ENCODE measurements at regions not wholly inside any gene's neighbourhood (a gene's known extent, or its start where the extent isn't known, plus 50 kb on each side); places are given as distances from the start of the nearest gene placed in this dataset.
"Not testable (repeated sequence)": the region's sequence is repeated elsewhere in the genome, so short reads cannot be mapped to it uniquely, and the experiment has no call there.

- no peak overlapping the region for H3K4me3 ChIP-seq (ENCODE audit: low read length)
- no peaks in the 10 kb centered on the region for H3K9me3 ChIP-seq (ENCODE audit: control insufficient read depth, low read length)
- H3K27ac ChIP-seq (ENCODE audit: low read length), result no peak overlapping the region
- intact Hi-C loops (cut with DNase I), result no loop called here
- ATAC-seq, result no peak
- H3K27me3 ChIP-seq (ENCODE audit: control insufficient read depth, insufficient read depth), result no peaks in the 10 kb centered on the region
- H3K4me1 ChIP-seq (ENCODE audit: control insufficient read depth, insufficient read depth, low read length), result no peaks in the 10 kb centered on the region
- WGBS, result 55% methylated on average over 3 of the region's 3 CpGs
- no peak for DNase-seq
These were observed 206.4 kb upstream of the SLC39A10 start for GRCh38 chr2:195450552-195451113.

DNA sequence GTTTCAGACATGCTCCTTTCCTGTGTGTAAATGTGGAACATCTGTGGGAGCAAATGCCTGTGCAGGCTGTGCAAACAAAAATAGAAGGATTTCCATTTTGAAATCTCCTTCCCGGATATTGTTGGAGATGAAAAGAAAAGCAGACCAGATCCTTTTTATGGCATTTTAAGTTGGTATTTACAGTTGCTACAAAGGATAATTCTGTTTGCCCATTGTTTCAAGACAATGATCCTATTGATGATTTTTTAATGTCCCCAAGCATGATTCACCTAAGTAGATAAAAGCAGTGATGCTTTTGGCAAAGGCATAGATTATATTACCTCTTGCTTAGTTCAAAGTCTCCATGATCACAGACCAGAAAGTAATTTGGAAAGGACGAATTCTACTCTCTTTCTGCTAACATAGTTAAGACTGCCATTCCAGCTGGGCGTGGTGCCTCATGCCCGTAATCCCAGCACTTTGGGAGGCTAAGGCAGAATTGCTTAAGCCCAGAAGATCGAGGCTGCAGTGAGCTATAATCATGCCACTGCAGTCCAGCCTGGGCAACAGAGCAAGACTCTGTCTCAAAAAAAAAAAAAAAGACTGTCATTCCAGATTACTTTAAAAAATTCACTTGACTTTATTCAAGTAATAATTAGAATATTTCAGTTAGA, 209.6 kb upstream of the SLC39A10 start:
- no peak for DNase-seq
- intact Hi-C loops (cut with DNase I), result no loop called here
- WGBS, result 67% methylated on average over 5 of the region's 5 CpGs

DNA sequence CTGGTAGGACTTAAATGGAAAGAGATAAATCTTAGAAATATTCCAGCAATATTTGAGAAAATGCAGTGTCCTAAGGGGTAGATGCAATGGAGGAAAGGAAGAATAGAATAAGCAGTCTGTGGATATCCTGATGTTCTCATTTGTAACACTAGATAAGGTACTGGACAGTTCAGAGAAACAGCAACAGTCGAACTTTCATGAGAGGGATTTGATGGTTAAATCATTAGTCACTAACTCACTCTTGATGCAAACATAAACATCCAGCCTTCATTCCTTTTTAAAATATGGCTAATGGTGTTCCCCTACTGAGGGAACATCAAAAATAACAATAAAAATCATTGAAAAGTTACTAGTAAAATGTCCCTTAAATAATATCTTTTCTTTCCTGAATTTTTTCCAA, 211.4 kb upstream of the SLC39A10 start:
- no peak overlapping the region for H3K4me3 ChIP-seq (ENCODE audit: low read length)
- DNase-seq (no peak), ATAC-seq (no peak)
- 50% methylated on average over 1 of the region's 1 CpG for WGBS
- H3K4me1 ChIP-seq (ENCODE audit: control insufficient read depth, insufficient read depth, low read length), result no peaks in the 10 kb centered on the region
- intact Hi-C loops (cut with DNase I), result no loop called here
- H3K27me3 ChIP-seq (ENCODE audit: control insufficient read depth, insufficient read depth), result no peaks in the 10 kb centered on the region
- H3K9me3 ChIP-seq (ENCODE audit: control insufficient read depth, low read length), result peaks cover 3% of the 10 kb centered on the region
- H3K27ac ChIP-seq (ENCODE audit: low read length), result no peak overlapping the region

More for the DNA sequence above, 209.6 kb upstream of the SLC39A10 start:
- Histone ChIP-seq H3K9me3 (ENCODE audit: control insufficient read depth, low read length) (no peaks in the 10 kb centered on the region), H3K4me3 (ENCODE audit: low read length) (no peak overlapping the region), H3K4me1 (ENCODE audit: control insufficient read depth, insufficient read depth, low read length) (no peaks in the 10 kb centered on the region), H3K27ac (ENCODE audit: low read length) (no peak overlapping the region), H3K27me3 (ENCODE audit: control insufficient read depth, insufficient read depth) (no peaks in the 10 kb centered on the region)
- no peak for ATAC-seq

DNA sequence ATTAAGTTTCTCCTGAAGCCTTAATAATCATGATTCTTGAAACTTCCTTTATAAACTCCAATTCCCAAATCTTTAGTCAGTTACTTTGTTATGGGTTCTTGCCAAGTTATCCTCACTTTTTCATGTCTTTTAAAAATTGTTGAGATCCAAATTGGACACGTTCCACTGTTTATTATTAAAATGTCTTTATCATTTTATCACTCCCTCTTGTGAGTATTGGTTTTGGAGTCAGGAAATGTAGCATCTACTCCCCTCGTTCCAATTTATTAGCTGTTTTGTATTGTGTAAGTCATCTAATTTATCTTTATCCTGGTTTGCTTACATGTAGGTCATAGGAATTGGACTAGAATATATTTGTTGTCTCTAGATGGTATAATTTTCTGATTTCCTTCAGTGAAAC, 213.1 kb upstream of the SLC39A10 start:
- intact Hi-C loops (cut with DNase I), result no loop called here
- no peak for DNase-seq
- no peak for ATAC-seq
- 33% methylated on average over 2 of the region's 2 CpGs for WGBS
- Histone ChIP-seq H3K4me3 (ENCODE audit: low read length) (no peak overlapping the region), H3K27ac (ENCODE audit: low read length) (no peak overlapping the region), H3K4me1 (ENCODE audit: control insufficient read depth, insufficient read depth, low read length) (no peaks in the 10 kb centered on the region), H3K27me3 (ENCODE audit: control insufficient read depth, insufficient read depth) (no peaks in the 10 kb centered on the region), H3K9me3 (ENCODE audit: control insufficient read depth, low read length) (peaks cover 3% of the 10 kb centered on the region)

DNA sequence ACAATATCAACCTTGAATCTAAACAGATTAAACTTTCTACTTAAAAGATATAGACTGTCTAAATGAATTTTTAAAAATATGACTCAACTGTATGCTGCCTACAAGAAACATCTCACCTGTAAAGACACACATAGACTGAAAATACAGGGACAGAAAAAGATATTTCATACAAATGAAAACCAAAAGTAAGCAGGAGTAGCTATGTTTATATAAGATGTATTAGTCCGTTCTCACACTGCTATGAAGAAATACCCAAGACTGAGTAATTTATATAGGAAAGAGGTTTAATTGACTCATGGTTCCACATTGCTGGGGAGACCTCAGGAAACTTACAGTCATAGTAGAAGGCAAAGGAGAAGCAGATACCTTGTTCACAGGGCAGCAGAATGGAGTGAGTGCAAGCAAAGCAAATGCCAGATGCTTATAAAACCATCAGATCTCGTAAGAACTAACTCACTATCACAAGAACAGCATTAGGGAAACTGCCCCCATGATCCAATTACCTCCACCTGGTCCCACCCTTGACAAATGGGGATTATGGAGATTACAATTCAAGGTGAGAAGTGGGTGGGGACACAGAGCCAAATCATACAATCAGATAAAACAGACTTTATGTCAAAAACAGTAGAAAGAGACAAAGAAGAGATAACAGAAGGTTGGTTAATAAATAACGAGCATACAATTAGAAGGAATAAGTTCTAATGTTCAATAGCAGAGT, 214.4 kb upstream of the SLC39A10 start:
- 83% methylated on average over 3 of the region's 3 CpGs for WGBS
- H3K4me1 ChIP-seq (ENCODE audit: control insufficient read depth, insufficient read depth, low read length), result no peaks in the 10 kb centered on the region
- no peak for ATAC-seq

DNA sequence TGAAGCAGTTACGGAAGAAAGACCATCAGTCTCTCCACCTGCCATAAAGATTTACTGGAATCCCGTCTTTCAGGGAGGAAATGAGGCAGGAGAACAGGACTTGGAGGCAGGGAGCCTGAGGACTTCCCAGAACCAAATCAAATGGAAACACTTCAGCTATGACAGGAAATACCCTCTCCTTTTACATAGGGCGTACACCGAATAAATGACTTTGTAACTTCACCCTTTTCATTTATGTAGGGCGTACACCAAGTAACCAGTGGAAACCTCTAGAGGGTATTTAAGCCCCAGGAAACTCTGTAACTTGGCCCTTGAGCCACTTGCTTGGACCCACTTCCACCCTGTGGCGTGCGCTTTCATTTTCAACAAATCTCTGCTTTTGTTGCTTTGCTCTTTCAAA, 218.3 kb upstream of the SLC39A10 start:
- Histone ChIP-seq H3K9me3 (ENCODE audit: control insufficient read depth, low read length) (peaks cover 3% of the 10 kb centered on the region), H3K27me3 (ENCODE audit: control insufficient read depth, insufficient read depth) (no peaks in the 10 kb centered on the region), H3K4me3 (ENCODE audit: low read length) (no peak overlapping the region), H3K4me1 (ENCODE audit: control insufficient read depth, insufficient read depth, low read length) (no peaks in the 10 kb centered on the region), H3K27ac (ENCODE audit: low read length) (no peak overlapping the region)
- intact Hi-C loops (cut with DNase I), result no loop called here
- ATAC-seq (no peak), DNase-seq (no peak)
- 92% methylated on average over 7 of the region's 7 CpGs for WGBS

More for the DNA sequence above, 214.4 kb upstream of the SLC39A10 start:
- Histone ChIP-seq H3K9me3 (ENCODE audit: control insufficient read depth, low read length) (peaks cover 3% of the 10 kb centered on the region), H3K4me3 (ENCODE audit: low read length) (no peak overlapping the region), H3K27me3 (ENCODE audit: control insufficient read depth, insufficient read depth) (no peaks in the 10 kb centered on the region), H3K27ac (ENCODE audit: low read length) (no peak overlapping the region)
- intact Hi-C loops (cut with DNase I), result no loop called here
- no peak for DNase-seq

DNA sequence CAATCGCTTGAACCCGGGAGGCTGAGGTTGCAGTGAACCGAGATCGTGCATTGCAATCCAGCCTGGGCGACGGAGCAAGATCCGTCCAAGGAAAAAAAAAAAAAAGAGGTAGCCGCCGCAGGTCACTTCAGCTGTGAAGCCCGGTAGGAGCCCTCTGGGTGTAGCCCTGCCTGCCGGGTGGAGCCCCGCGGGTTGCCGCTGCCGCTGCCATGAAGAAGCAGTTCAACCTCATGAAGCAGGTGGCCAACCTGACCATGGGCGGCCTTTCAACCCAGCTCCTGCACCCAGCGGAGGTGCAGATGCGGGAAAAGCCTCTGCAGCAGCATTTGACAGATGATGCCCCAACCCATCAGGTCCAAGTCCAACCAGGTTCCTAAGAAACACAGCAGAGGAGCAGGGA, 219.5 kb upstream of the SLC39A10 start:
- Histone ChIP-seq H3K4me3 (ENCODE audit: low read length) (no peak overlapping the region), H3K27ac (ENCODE audit: low read length) (no peak overlapping the region), H3K27me3 (ENCODE audit: control insufficient read depth, insufficient read depth) (no peaks in the 10 kb centered on the region), H3K9me3 (ENCODE audit: control insufficient read depth, low read length) (peaks cover 3% of the 10 kb centered on the region), H3K4me1 (ENCODE audit: control insufficient read depth, insufficient read depth, low read length) (no peaks in the 10 kb centered on the region)
- intact Hi-C loops (cut with DNase I), result no loop called here
- 97% methylated on average over 18 of the region's 18 CpGs for WGBS
- DNase-seq (no peak), ATAC-seq (no peak)

DNA sequence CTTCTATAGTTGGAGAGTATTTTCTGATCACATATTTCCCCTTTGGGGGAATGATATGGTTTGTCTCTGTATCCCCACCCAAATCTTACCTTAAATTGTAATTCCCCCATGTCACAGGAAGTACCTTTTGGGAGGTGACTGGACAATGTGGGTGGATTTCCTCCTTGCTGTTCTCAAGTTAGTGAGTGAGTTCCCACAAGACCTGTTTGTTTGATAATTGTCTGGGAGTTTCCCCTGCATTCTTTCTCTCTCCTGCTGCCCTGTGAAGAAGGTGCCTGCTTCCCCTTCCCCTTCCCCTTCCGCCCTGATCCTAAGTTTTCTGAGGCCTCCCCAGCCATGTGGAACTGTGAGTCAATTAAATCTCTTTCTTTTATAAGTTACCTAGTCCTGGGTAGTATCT, 222.7 kb upstream of the SLC39A10 start:
- 78% methylated on average over 1 of the region's 1 CpG for WGBS
- Histone ChIP-seq H3K4me3 (ENCODE audit: low read length) (no peak overlapping the region), H3K4me1 (ENCODE audit: control insufficient read depth, insufficient read depth, low read length) (no peaks in the 10 kb centered on the region), H3K27ac (ENCODE audit: low read length) (no peak overlapping the region), H3K27me3 (ENCODE audit: control insufficient read depth, insufficient read depth) (no peaks in the 10 kb centered on the region), H3K9me3 (ENCODE audit: control insufficient read depth, low read length) (no peaks in the 10 kb centered on the region)
- intact Hi-C loops (cut with DNase I), result no loop called here
- DNase-seq (no peak), ATAC-seq (no peak)

DNA sequence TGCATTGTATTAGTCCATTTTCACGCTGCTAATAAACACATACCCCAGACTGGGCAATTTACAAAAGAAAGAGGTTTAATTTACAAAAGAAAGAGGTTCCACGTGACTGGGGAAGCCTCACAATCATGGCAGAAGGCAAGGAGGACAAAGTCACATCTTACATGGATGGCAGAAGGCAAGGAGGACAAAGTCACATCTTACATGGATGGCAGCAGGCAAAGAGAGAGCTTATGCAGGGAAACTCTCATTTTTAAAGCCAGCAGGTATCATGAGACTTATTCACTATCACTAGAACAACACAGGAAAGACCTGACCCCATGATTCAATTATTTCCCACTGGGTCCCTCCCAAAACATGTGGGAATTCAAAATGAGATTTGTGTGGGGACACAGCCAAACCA, 223.3 kb upstream of the SLC39A10 start:
- H3K27ac ChIP-seq (ENCODE audit: low read length); H3K9me3 ChIP-seq (ENCODE audit: control insufficient read depth, low read length); H3K4me3 ChIP-seq (ENCODE audit: low read length); H3K4me1 ChIP-seq (ENCODE audit: control insufficient read depth, insufficient read depth, low read length); H3K27me3 ChIP-seq (ENCODE audit: control insufficient read depth, insufficient read depth); ATAC-seq; intact Hi-C loops (cut with DNase I); DNase-seq: not testable (repeated sequence)
- WGBS, result 78% methylated on average over 2 of the region's 2 CpGs

- DNase-seq (no peak), ATAC-seq (no peak)
- H3K27me3 ChIP-seq (ENCODE audit: control insufficient read depth, insufficient read depth), result no peaks in the 10 kb centered on the region
- intact Hi-C loops (cut with DNase I), result no loop called here
- no peak overlapping the region for H3K4me3 ChIP-seq (ENCODE audit: low read length)
- 83% methylated on average over 3 of the region's 3 CpGs for WGBS
- H3K27ac ChIP-seq (ENCODE audit: low read length), result no peak overlapping the region
- no peaks in the 10 kb centered on the region for H3K9me3 ChIP-seq (ENCODE audit: control insufficient read depth, low read length)
- H3K4me1 ChIP-seq (ENCODE audit: control insufficient read depth, insufficient read depth, low read length), result no peaks in the 10 kb centered on the region
These were observed 228.4 kb upstream of the SLC39A10 start for GRCh38 chr2:195428673-195429072.

GRCh38 chr2:195425328-195425727, 231.7 kb upstream of the SLC39A10 start:
- H3K9me3 ChIP-seq (ENCODE audit: control insufficient read depth, low read length), result no peaks in the 10 kb centered on the region
- no peaks in the 10 kb centered on the region for H3K4me1 ChIP-seq (ENCODE audit: control insufficient read depth, insufficient read depth, low read length)
- no peak overlapping the region for H3K27ac ChIP-seq (ENCODE audit: low read length)
- intact Hi-C loops (cut with DNase I), result no loop called here
- H3K27me3 ChIP-seq (ENCODE audit: control insufficient read depth, insufficient read depth), result no peaks in the 10 kb centered on the region
- no peak for ATAC-seq
- DNase-seq, result no peak
- H3K4me3 ChIP-seq (ENCODE audit: low read length), result no peak overlapping the region
- WGBS, result 94% methylated on average over 1 of the region's 1 CpG
